Neural cell (in vitro differentiated cells): ENCODE measurements at regions not wholly inside any gene's neighbourhood (a gene's known extent, or its start where the extent isn't known, plus 50 kb on each side); places are given as distances from the start of the nearest gene placed in this dataset.

Experiments
- H2AFZ ChIP-seq: fragments of 200-600, 300-800 bp; sonication (generic), shearing (Covaris generic); 2 replicates; pipeline ENCODE4 v1.6.0; 2014; ENCODE audit warnings: low read depth, mild to moderate bottlenecking, antibody characterized with exemption, low read length, moderate library complexity
- H3F3A ChIP-seq: fragments of 200-600 bp; shearing (Covaris generic); 2 replicates; pipeline ENCODE4 v1.6.1; 2016; ENCODE audit warnings: mild to moderate bottlenecking, moderate library complexity, mixed read lengths, antibody characterized with exemption, low read length; ENCODE audit not compliant: insufficient read depth, poor library complexity, severe bottlenecking
- H3K27ac ChIP-seq: fragments of 200-600, 300-800 bp; sonication (generic), shearing (Covaris generic); 2 replicates; pipeline ENCODE4 v1.5.1; 2014; ENCODE audit warnings: mild to moderate bottlenecking, low read length, moderate library complexity
- H3K27me3 ChIP-seq: fragments of 300-800, 200-600 bp; sonication (generic), shearing (Covaris generic); 2 replicates; pipeline ENCODE4 v1.6.0; 2014; ENCODE audit warnings: mild to moderate bottlenecking, low read depth, low read length, moderate library complexity; ENCODE audit not compliant: insufficient read depth
- H3K36me3 ChIP-seq: fragments of 300-800, 200-600 bp; sonication (generic), shearing (Covaris generic); 2 replicates; pipeline ENCODE4 v1.5.1; 2014; ENCODE audit warnings: mild to moderate bottlenecking, antibody characterized with exemption, low read length, moderate library complexity; ENCODE audit not compliant: insufficient read depth
- H3K4me2 ChIP-seq: fragments of 300-800, 200-600 bp; sonication (generic), shearing (Covaris generic); 2 replicates; pipeline ENCODE4 v1.6.0; 2014; ENCODE audit warnings: mild to moderate bottlenecking, low read length
- H3K4me3 ChIP-seq: fragments of 300-800, 200-600 bp; sonication (generic), shearing (Covaris generic); 2 replicates; pipeline ENCODE4 v1.5.1; 2014; ENCODE audit warnings: mild to moderate bottlenecking, low read length, moderate library complexity
- H3K79me2 ChIP-seq: fragments of 200-600 bp; shearing (Covaris generic); replicated peaks from 2 replicates; pipeline ENCODE4 v1.6.0; 2014; ENCODE audit warnings: mild to moderate bottlenecking, low read length, moderate library complexity; ENCODE audit not compliant: insufficient read depth
- H3K9ac ChIP-seq: fragments of 300-800, 200-600 bp; sonication (generic), shearing (Covaris generic); 2 replicates; pipeline ENCODE4 v1.6.1; 2016; ENCODE audit warnings: mild to moderate bottlenecking, low read length, mixed read lengths
- H3K9me2 ChIP-seq: fragments of 200-600 bp; shearing (Covaris generic); 2 replicates; pipeline ENCODE4 v1.6.1; 2016; ENCODE audit warnings: mild to moderate bottlenecking, low read length, mixed read lengths; ENCODE audit not compliant: insufficient read depth
- H3K9me3 ChIP-seq: fragments of 200-600, 300-800 bp; sonication (generic), shearing (Covaris generic); 2 replicates; pipeline ENCODE4 v1.6.1; 2016; ENCODE audit warnings: mild to moderate bottlenecking, mixed run types, low read length, moderate library complexity, mixed read lengths
- H4K20me1 ChIP-seq: fragments of 200-600 bp; shearing (Covaris generic); 2 replicates; pipeline ENCODE4 v1.6.1; 2016; ENCODE audit warnings: mild to moderate bottlenecking, mixed run types; ENCODE audit not compliant: insufficient read depth
- CTCF ChIP-seq: fragments of 450-650 bp; IDR thresholded peaks from 2 replicates; pipeline ENCODE4 v1.5.1; 2014; ENCODE audit warnings: antibody characterized with exemption, mild to moderate bottlenecking, moderate library complexity; ENCODE audit not compliant: poor library complexity, severe bottlenecking
- EP300 ChIP-seq: fragments of 450-650 bp; conservative IDR thresholded peaks from 2 replicates; pipeline ENCODE4 v1.6.1; 2014; ENCODE audit warnings: antibody characterized with exemption, mild to moderate bottlenecking, moderate library complexity; ENCODE audit not compliant: poor library complexity, severe bottlenecking
- EZH2 ChIP-seq: fragments of 200-600, 300-800 bp; shearing (Covaris generic), sonication (generic); IDR thresholded peaks from 2 replicates; pipeline ENCODE4 v1.6.1; 2014; ENCODE audit warnings: antibody characterized with exemption, low read length, borderline replicate concordance, mild to moderate bottlenecking; ENCODE audit not compliant: insufficient read depth, poor library complexity, severe bottlenecking
- MXI1 ChIP-seq: fragments of 450-650 bp; conservative IDR thresholded peaks from 2 replicates; pipeline ENCODE4 v1.6.1; 2014; ENCODE audit warnings: antibody characterized with exemption, mild to moderate bottlenecking; ENCODE audit not compliant: poor library complexity, severe bottlenecking
- POLR2AphosphoS5 ChIP-seq: IDR thresholded peaks from 2 replicates; pipeline ENCODE4 v1.6.1; 2012
- RAD21 ChIP-seq: fragments of 450-650 bp; conservative IDR thresholded peaks from 2 replicates; pipeline ENCODE4 v1.6.1; 2014; ENCODE audit warnings: antibody characterized with exemption, mild to moderate bottlenecking, moderate library complexity
- REST ChIP-seq: IDR thresholded peaks from 2 replicates; pipeline ENCODE4 v1.6.1; 2012; ENCODE audit warnings: borderline replicate concordance
- SMC3 ChIP-seq: fragments of 450-650 bp; conservative IDR thresholded peaks from 2 replicates; pipeline ENCODE4 v1.6.1; 2014; ENCODE audit warnings: antibody characterized with exemption, mild to moderate bottlenecking, moderate library complexity; ENCODE audit not compliant: poor library complexity
- TAF1 ChIP-seq: IDR thresholded peaks from 2 replicates; pipeline ENCODE4 v1.6.1; 2012; ENCODE audit warnings: low read depth

- Histone ChIP-seq H3K36me3 (no peaks in the 10 kb centered on the region), H3K9me3 (no peaks in the 10 kb centered on the region), H3K79me2 (no peaks in the 10 kb centered on the region), H3K9me2 (no peaks in the 10 kb centered on the region), H2AFZ (no peak overlapping the region), H3K27me3 (peaks cover 3% of the 10 kb centered on the region), H3K27ac (no peak overlapping the region), H3F3A (no peaks in the 10 kb centered on the region), H3K4me3 (no peak overlapping the region), H3K9ac (no peak overlapping the region), H3K4me2 (no peak overlapping the region), H4K20me1 (no peaks in the 10 kb centered on the region)
- TF ChIP-seq REST (no peak), CTCF (no peak), TAF1 (no peak), MXI1 (no peak), EP300 (no peak), RAD21 (no peak), SMC3 (no peak), POLR2AphosphoS5 (no peak), EZH2 (no peak)
These were observed 187.5 kb downstream of the TM9SF2 start for GRCh38 chr13:99688776-99689175.

- Histone ChIP-seq H3K9me3 (no peaks in the 10 kb centered on the region), H3F3A (no peaks in the 10 kb centered on the region), H3K27ac (no peak overlapping the region), H2AFZ (no peak overlapping the region), H3K9ac (no peak overlapping the region), H3K4me3 (no peak overlapping the region), H4K20me1 (no peaks in the 10 kb centered on the region), H3K4me2 (no peak overlapping the region), H3K9me2 (no peaks in the 10 kb centered on the region), H3K79me2 (no peaks in the 10 kb centered on the region), H3K36me3 (no peaks in the 10 kb centered on the region), H3K27me3 (peaks cover 3% of the 10 kb centered on the region)
- TF ChIP-seq SMC3 (no peak), MXI1 (no peak), TAF1 (no peak), CTCF (no peak), REST (no peak), EZH2 (no peak), RAD21 (no peak), POLR2AphosphoS5 (no peak), EP300 (no peak)
These were observed 186.6 kb downstream of the TM9SF2 start for GRCh38 chr13:99687723-99688397.
